ENCODE measurements at regions not wholly inside any gene's neighbourhood (a gene's known extent, or its start where the extent isn't known, plus 50 kb on each side); places are given as distances from the start of the nearest gene placed in this dataset.

DNA sequence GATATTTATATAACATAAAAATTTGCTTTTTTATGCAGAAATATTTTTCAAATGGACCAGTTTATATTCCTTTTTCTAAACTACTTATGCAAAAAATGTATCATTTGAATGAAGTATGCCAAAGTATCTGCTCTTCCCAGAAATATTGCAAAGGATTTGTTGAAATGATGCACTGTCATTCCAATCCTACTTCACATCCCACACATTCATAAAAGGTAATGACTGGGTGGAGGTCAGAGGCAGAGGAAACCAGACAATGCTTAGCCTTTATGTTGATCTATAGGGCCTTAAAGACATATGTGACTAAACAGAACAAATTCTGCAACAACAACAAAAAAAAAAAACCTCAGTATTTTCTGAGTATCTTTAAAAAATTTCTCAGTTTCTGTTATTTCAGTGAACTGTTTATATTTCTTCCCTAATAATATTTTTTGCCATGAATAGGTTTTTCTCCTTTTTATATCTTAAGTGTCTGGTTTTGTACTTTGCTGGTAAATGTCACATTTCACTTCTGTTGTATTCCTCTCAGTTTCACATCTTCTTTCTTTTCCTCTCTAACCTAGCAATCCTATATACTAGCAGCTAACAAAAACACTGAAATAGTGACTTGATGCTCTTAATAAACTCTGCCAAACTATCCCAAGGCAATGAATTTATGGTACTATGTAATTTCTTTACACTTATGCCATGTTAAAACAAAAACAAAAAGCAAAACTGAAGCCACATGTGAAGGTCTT, 374.1 kb downstream of the BCKDHB start:
- DNase-seq: no peak

DNA sequence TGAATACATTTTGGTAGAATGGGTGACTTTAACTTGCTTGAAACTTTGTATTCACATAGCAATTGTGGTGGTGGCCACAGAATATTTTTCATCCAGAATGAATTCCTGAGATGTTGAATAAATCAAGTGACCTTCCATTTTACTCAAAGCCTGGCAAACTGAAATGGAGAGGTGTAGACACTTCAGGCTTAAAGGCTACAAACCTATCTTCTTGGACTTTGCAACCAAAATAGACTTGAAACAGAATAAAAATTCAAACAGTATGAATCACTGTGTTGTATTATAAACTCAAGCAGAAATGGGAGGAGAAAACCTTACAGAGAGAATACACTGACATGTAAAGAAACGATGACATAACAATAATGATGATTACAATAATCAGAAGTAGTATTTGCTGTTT, 371.6 kb downstream of the BCKDHB start:
- DNase-seq: no peak

DNA sequence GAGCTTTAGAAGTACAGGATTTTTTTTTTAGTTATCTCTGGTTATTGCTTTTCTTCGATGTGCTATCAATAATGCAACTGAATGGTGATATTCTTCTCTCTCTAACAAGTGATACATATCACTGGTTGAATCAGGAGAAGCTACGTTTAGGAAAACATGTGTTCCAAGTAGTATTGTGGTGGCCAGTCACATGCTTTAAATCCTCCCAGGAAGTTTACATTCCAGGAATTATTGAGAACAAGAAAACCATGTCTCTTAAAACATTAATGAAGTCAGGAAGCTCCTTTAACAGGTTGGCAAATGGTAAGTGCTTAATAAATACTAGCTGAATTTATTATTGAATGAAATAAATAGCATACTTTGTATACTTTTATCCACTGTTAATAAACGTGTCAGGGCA, 371.1 kb downstream of the BCKDHB start:
- DNase-seq: no peak

DNA sequence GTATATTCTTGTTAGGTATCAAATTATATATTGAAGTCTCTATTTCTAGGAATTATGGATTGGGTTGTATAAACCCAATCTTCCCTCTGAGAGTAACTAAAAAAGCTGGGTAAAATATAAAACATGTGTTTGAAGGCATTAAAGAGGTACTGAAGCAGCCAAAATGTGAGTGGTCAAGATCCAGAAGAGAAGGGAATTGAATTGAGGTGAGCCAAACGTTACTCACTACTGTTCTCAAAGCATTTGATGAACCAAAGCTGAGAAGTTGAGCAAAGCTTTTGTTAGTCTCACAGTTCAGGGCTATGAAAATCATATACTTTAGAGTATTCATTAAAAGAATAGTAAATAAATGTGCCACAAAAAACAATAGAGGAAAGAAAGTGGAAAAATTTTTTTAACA, 365.8 kb downstream of the BCKDHB start:
- no peak for DNase-seq

DNA sequence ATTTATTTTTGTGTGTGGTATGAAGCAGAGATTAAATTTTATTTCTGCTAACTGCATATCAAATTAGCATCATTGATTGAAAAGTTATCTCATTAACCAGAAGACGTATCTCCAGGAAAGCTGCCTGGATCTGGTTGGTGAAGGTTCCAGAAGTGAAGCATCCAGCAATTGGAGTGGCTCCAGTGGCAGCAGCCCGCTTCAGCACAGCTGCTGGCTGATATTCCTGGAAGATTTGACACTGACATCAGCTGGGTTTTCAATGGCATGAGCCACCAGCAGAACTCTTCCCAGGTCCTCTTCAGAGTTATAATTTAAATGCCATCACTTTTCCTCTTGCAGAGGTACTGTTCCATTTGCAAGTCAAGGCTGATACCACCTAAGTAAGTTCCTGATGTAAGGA, 363.5 kb downstream of the BCKDHB start:
- no peak for DNase-seq

DNA sequence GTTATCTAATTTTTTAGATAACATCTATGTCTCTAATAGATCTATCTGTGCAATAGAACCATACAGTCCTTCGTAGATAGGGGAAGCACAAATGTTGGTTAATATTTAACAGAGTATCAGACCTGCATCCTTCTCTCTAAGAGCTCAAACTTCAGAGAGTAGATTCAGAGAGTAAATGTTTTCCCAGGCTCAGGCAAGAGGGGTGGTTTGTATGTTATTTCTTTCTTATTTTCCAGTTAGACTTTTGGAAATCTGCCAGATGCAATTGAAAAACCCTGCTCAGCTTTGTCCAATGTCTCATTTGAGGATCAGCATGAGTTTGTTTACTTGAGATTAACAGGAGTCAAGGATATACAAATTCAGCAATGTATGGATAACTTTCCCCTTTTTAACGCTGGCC, 361.9 kb downstream of the BCKDHB start:
- DNase-seq: no peak

DNA sequence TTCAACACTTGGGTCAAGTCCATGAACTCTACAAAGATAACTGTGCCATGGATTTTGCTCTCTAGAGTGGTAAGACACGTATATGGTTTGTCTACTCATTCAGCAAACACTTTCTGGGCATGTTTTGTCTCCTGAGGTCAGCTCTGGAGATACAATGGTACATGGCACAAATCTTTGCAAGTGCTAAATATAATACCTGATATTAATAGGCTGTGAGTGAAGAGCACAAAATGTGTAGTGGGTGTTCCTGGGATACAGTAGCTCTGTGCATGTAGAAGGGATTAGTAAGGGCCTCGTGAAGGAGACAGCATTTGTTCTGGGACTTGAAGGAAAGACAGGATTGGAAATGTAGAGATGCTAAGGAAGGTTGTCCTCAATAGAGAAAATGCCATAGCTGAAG, 360.9 kb downstream of the BCKDHB start:
- DNase-seq: no peak

DNA sequence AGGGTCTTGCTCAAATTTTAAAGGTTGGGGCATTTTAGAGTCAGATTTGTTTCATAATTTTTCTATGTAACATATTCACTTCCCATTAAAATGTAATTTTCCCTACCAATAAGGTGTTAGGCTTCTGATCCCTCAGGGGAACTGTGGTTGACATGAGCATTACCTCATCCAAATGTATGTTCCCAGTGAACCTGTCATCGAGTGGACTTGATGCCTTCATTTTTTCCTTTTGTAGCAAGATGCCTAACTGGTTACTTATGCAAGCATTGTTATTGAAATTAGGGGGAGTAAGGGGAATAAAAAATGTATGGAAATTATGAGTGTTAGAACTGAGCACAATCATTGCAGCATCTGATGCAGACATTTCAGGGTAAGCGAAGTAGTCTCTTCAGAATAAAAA, 360.5 kb downstream of the BCKDHB start:
- no peak for DNase-seq

DNA sequence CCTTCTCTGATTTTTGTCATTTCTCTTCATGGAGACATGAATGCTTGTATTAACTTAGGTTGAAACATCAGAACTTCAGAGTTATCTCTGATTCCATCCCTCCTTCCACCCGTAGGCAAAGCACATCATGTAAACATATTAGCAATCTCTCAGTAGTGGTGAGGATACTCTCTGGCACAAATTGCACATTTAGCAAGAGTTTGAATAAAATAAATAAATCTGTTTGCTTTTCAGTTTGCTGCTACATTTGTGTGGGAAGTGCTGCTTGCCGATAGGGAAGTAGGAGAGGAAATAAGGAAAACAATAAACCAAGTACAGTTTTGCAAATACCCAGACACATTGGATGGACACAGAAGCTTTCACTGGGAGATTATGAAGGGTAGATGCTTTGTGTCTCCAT, 359.0 kb downstream of the BCKDHB start:
- no peak for DNase-seq

DNA sequence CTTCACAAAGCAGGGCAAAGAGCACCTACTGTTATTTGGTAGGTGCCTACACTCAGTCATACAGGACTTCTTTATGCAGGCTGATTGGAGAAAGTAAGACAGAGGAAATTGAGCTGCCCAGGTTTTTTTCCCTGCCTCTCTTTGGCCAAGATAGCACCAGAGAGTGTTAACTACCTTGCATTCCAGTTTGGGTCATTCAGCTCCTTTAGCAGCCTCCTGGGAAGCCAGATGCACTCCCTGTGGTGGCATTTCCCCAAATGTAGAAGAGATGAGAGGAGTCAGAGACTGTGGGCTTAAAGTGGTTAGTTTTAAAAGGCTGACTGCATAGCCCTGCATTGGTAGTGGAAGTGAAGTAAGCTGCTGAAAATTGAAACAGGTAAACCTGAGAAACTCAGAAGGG, 358.4 kb downstream of the BCKDHB start:
- DNase-seq: no peak

DNA sequence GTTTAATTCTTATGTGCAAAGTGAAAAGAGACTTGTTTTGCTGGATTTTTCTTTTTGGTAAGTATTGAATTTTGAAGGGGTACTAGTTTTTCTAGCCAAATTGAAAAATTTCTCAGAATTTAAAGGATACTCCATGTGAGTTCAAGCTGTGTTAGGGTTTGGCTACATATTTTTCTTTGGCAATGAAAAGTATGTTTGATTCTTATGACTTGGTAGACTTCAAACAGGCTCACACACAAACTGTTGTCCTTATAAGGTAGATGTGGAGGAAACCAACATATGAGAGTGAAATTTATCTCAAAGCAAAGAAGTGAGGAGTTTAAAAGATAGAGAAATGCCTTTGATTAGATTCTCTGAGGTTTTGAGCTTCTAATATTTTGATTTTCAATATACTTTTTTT, 356.7 kb downstream of the BCKDHB start:
- no peak for DNase-seq

DNA sequence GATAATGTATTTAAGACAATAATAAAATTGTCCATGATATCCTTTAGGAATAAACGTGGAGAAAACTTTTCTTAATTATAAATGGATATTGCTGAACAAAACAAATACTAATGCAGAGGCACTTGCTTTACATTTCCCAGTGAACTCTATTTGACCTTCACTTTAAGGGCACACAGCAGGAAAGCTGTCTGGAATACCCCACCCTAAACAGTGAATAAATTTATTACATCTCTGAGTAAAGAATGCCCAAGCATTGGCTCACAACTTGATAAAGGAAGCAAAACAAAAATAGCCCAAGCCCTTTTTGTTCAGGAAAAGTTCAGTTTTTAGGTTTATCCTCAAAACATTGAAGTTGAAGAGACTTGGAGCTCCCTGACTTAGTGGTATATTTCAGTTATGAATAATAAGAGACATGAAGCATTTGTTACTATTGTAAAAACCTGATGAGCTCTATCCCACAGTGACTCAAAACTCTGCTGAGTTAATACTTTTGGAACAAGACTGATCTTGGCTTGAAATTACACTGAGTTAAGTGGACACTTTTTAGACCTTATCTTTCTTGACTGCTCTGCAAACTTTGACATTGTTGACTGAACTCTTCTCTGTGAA, 353.9 kb downstream of the BCKDHB start:
- no peak for DNase-seq

DNA sequence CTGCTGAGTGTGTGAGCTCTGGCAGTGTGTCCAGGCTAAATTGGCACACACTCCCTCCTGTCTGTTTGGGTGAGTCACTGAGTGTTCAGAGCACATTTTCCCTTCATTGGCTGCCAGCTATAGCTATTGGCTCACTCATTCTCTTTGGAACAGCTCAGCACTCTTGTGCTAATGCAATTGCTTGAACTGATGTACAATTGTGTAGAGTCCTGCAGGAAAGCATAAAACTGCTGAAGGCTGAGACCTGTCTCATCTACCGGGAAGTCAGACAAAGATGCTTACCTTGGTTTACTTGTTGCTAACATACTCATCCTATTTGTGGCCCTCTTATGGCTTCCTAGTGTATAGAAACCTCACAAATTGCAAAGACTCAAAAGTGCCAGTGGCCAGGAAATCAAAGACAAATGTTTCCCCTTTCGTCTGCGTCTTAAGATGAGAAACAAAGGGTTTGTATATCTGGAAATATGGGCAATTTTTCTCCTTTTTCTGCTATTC, 351.0 kb downstream of the BCKDHB start:
- DNase-seq: no peak

DNA sequence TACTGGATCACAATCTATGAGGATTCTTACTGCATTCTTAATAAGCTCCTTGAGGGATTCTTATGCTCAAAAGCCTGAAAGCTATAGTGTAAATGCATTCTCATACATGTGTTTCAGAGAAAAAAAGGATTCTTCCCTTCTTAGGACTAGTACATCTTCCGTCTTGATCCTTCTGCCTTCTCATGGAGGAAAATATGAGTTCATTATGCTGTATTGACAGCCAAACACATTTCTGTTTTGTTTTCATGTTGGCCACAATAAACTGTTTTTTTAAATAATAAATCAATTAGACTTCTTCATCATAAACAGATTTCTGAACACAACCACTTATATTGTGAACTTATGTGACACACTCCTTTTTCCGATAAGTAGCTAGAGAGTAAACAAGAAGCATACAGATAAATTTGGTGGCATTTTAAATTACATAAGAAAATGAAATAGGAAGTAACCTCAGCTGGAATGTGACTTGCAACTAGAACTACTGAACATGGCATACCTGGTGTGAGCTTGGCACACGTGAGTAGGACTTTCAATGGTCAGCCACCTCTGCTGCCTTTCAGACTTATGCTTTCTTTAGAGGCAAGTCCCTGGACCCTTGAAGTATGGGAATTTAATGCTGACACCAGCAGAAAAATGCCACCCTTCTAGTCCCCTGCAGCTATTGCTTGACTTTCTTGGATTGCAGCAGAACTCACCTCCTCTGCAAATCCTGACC, 350.4 kb downstream of the BCKDHB start:
- DNase-seq: no peak

DNA sequence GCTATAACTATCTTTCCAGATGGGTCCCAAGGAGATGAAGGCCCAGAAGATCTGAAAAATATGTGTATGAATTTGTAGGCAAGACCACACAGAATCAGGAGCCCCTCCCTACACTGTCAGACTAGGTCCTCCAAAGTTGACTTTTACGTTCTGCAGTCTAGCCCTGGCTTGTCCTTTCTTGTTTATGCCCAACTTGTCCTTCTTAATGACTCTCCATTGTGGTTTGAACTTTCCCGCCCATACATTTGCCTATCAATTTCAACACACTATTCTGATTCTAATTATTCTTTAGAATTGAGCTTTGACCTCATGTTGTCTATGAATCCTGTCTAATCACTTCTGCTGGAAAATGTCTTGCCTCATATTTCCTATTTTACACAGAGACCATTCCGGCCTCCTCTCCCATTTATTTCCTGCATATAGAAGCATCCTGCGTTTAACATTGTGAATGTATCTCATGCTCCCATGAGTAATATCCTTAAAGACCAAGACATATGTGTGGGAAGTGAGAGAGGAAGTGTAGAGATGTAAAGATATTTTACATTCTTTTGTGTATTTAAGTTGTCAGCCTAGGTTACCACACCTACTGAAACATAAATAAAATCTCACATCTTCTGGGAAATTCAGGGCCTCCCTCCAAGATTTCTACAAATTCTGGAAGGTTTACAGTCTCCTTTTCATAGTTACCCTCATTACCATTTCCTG, 348.3 kb downstream of the BCKDHB start:
- no peak for DNase-seq

DNA sequence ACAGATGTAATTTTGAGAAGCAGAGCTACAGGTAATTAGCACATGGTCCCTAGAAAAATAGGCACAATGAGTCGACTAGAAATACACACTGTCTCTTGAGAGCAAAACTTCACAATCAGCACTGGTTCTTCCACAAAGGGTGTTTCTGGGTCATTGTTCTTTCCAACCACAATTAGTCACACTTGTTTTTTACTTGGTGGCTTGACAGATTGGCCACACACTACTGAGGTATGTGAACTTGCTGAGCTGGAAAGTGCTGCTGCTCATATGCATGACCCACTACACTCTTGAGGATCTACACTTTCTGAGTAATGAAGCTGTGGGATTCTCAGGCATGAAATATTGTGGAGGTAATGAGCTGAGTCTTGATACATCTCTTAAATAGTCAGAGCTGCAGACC, 347.7 kb downstream of the BCKDHB start:
- DNase-seq: peak; percentile 15

DNA sequence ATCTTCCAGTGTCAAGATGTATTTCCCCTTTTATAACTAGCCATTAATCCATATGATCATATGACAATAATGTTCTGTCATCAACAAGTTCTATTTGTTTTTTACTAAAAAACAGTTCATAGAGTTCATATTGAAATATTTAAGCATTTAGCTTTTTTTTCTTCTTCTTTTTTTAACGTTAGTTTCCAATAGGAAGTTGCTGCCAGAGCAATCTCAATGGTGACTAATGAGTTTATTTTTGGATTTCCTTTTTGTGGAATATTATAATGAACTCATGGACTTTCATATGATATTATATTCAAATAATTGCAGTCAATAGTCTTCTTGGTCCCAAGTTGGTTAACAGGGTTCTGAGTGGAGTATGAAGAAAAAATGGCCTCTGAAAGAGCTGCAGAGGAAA, 343.3 kb downstream of the BCKDHB start:
- DNase-seq: no peak

DNA sequence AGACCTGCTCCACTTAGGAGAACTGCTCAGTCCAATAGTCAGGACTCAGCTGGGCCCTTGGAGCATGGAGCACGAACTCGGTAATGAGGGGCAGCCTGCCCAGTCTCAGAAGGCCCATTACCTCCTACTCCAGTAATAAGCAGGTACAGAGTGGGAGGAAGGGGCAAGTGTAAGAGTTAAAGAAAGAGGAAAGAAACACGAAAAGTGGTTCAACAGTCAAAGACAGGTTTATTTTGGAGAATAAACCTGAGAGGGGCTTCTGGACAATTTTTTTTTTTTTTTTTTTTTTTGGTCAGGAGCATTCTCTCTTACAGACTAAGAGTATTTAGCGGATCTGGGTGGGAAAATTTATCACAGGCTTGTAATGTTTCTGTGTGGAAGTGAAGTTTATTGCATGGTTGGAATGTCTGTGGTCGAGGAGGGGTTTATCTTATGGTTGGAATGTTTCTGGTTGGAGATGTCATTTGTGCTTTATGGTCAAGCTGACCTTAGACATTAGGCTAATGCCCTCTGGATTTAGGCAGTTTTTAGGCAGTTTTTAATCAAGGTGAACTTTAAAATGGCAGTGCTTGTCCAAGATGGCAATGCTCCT, 340.1 kb downstream of the BCKDHB start:
- no peak for DNase-seq

DNA sequence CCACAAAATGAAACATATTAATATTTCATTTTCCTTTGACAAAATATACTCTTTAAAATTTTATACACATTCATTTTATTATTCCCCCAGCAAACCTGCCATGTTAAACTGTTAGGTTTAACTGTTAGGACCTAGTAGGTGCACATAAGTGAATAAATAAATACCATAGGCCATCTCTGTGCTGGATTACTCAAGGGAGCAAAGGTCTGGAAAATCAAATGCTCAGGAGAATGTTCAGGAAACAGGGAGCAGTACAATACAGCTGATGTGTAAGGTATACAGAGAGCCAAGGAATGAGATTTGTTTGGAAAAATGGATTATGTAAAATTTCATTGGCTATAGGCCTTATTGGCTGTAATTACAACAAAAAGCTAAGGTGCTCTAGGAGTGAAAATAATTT, 339.3 kb downstream of the BCKDHB start:
- no peak for DNase-seq

DNA sequence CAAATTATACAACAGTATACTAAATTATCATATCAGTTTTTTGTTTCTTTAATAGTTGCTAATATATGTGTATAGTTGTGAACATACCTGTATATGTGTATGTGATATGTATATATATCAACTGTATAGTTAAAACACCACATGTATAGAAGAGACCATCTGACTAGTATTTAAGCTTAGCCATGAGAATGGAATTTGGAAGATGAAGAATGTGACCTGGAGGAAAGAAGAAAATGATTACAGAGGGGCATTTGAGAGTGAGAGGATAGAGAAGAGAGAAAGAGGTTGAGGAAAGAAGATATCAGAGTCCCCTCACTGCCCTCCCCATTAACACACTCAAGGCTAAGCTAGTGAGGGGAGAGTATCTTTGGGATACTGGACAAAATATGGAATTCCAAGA, 335.9 kb downstream of the BCKDHB start:
- no peak for DNase-seq

DNA sequence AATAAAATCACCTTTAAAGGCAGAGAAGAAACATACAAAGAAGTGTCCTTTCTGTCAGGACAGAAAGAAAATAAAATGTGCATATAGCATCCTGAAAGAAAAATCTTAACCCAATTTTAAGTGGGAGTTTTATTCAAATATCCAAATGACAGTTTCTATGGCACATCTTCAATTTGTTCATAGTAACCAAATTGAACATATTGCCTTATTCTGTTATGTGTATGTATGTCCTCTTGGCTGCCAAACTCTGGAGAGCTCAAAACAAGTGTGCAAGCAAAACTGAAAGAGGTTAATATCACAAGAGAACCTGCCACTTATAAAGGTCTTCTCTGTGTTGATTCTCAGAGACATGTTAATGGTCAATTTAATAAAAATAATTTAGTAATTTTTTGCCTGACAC, 334.7 kb downstream of the BCKDHB start:
- DNase-seq: no peak

DNA sequence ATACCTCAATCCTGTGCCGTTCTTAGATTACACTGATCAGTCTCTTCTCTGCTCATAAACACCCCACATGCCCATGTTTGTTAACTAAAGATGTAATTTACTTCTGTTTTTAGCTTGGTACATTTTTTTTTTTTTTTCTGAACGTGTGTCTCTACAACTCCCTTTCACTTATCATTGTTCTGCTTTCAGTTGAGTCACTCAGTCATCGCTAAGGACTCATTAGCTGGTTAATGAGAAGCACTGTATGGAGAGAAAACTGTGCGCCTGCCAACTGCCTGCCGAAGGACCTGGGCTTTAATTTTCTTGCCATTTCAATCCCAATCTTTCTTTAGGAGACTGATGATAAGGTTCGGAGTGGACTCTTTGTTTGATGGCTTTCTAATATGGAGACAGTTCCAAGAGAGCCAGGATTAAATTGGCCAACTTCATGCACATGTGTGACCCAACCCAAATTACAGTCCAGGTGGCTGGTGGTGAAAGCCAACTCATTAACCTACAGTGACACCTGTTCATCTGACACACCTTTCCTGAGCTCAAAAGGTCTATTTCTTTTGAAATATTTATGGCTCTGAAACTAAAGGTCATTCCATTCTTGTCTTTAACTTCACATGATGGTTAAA, 334.1 kb downstream of the BCKDHB start:
- no peak for DNase-seq

Measured in CD4-positive, alpha-beta T cell treated with Interleukin-10 for 1 hour (primary cell).